ENCODE measurements at regions not wholly inside any gene's neighbourhood (a gene's known extent, or its start where the extent isn't known, plus 50 kb on each side); places are given as distances from the start of the nearest gene placed in this dataset.

GRCh38 chr14:37945959-37946358 is 261.7 kb upstream of the SSTR1 start:
- Histone ChIP-seq H3K4me2 (ENCODE audit: low read depth, low read length) (no peak overlapping the region), H3K4me1 (ENCODE audit: insufficient read depth, low read length) (no peaks in the 10 kb centered on the region), H3K9me3 (ENCODE audit: low read length) (peaks cover 50% of the 10 kb centered on the region), H3K4me3 (replicated peaks in 1 of 3; ENCODE audit: insufficient read depth in 1 of 3, low read depth in 2 of 3, low read length in 3 of 3) (no peak overlapping the region), H3K27ac (ENCODE audit: extremely low read length, insufficient read depth, low read length) (no peak overlapping the region), H2AFZ (ENCODE audit: low read length) (no peak overlapping the region), H4K20me1 (ENCODE audit: insufficient read depth, low read length) (no peaks in the 10 kb centered on the region), H3K9ac (ENCODE audit: insufficient read depth, low read depth, low read length) (no peak overlapping the region), H3K36me3 (replicated peaks in 1 of 2; ENCODE audit: control insufficient read depth in 1 of 2, insufficient read depth in 2 of 2, low read length in 2 of 2) (no peaks in the 10 kb centered on the region), H3K79me2 (ENCODE audit: insufficient read depth, low read length) (no peaks in the 10 kb centered on the region), H3K27me3 (ENCODE audit: control insufficient read depth in 1 of 2, insufficient read depth in 2 of 2, low read length in 2 of 2) (no peaks in the 10 kb centered on the region)
- ATAC-seq: peak; percentile 64
- no TSS peak for BruUV-seq (replicated peaks)
- DNase-seq (ENCODE audit: low spot score): no peak
- ChIA-PET CTCF (ENCODE audit: low intra/inter-chr PET ratio, low total read pairs) (no interaction called here), POLR2A (no interaction called here)
- 45% methylated on average over 3 of the region's 3 CpGs for WGBS (ENCODE audit: low lambda C conversion rate)
- intact Hi-C loops (cut with micrococcal nuclease; ENCODE audit: unreplicated experiment) (no loop called here), in situ Hi-C loops (cut with HindIII; ENCODE audit: extremely low pct_ligation_motif_present, low pct_unique_long_range_greater_than_20kb) (no loop called here)
- no peak for FAIRE-seq
- TF ChIP-seq ISL2 (CRISPR knock-in tag; IDR thresholded peaks at IDR 0.05) (no peak), RXRB (CRISPR knock-in tag; IDR thresholded peaks at IDR 0.05; ENCODE audit: borderline replicate concordance) (no peak), ZNF350 (CRISPR knock-in tag; IDR thresholded peaks at IDR 0.05; ENCODE audit: borderline replicate concordance, low read depth) (no peak), PAWR (CRISPR knock-in tag; IDR thresholded peaks at IDR 0.05; ENCODE audit: borderline replicate concordance) (no peak), ZNF749 (CRISPR knock-in tag; IDR thresholded peaks at IDR 0.05; ENCODE audit: borderline replicate concordance) (no peak), ZFAT (CRISPR knock-in tag; conservative IDR thresholded peaks at IDR 0.05) (no peak), ZFP1 (CRISPR knock-in tag; IDR thresholded peaks at IDR 0.05) (no peak), ZNF224 (CRISPR knock-in tag; IDR thresholded peaks at IDR 0.05) (no peak), FOXK1 (CRISPR knock-in tag; IDR thresholded peaks at IDR 0.05; ENCODE audit: borderline replicate concordance, low read depth) (no peak), ZNF780A (CRISPR knock-in tag; IDR thresholded peaks at IDR 0.05) (no peak), TGIF2 (CRISPR knock-in tag; IDR thresholded peaks at IDR 0.05) (no peak), ZNF737 (CRISPR knock-in tag; IDR thresholded peaks at IDR 0.05; ENCODE audit: borderline replicate concordance) (no peak)
- TF ChIP-seq, protein P1, sequence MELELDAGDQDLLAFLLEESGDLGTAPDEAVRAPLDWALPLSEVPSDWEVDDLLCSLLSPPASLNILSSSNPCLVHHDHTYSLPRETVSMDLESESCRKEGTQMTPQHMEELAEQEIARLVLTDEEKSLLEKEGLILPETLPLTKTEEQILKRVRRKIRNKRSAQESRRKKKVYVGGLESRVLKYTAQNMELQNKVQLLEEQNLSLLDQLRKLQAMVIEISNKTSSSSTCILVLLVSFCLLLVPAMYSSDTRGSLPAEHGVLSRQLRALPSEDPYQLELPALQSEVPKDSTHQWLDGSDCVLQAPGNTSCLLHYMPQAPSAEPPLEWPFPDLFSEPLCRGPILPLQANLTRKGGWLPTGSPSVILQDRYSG (CRISPR knock-in tag; IDR thresholded peaks at IDR 0.05): no peak
- TF ChIP-seq, protein P2, sequence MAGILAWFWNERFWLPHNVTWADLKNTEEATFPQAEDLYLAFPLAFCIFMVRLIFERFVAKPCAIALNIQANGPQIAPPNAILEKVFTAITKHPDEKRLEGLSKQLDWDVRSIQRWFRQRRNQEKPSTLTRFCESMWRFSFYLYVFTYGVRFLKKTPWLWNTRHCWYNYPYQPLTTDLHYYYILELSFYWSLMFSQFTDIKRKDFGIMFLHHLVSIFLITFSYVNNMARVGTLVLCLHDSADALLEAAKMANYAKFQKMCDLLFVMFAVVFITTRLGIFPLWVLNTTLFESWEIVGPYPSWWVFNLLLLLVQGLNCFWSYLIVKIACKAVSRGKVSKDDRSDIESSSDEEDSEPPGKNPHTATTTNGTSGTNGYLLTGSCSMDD (CRISPR knock-in tag; IDR thresholded peaks at IDR 0.05): no peak
- TF ChIP-seq, protein P3, sequence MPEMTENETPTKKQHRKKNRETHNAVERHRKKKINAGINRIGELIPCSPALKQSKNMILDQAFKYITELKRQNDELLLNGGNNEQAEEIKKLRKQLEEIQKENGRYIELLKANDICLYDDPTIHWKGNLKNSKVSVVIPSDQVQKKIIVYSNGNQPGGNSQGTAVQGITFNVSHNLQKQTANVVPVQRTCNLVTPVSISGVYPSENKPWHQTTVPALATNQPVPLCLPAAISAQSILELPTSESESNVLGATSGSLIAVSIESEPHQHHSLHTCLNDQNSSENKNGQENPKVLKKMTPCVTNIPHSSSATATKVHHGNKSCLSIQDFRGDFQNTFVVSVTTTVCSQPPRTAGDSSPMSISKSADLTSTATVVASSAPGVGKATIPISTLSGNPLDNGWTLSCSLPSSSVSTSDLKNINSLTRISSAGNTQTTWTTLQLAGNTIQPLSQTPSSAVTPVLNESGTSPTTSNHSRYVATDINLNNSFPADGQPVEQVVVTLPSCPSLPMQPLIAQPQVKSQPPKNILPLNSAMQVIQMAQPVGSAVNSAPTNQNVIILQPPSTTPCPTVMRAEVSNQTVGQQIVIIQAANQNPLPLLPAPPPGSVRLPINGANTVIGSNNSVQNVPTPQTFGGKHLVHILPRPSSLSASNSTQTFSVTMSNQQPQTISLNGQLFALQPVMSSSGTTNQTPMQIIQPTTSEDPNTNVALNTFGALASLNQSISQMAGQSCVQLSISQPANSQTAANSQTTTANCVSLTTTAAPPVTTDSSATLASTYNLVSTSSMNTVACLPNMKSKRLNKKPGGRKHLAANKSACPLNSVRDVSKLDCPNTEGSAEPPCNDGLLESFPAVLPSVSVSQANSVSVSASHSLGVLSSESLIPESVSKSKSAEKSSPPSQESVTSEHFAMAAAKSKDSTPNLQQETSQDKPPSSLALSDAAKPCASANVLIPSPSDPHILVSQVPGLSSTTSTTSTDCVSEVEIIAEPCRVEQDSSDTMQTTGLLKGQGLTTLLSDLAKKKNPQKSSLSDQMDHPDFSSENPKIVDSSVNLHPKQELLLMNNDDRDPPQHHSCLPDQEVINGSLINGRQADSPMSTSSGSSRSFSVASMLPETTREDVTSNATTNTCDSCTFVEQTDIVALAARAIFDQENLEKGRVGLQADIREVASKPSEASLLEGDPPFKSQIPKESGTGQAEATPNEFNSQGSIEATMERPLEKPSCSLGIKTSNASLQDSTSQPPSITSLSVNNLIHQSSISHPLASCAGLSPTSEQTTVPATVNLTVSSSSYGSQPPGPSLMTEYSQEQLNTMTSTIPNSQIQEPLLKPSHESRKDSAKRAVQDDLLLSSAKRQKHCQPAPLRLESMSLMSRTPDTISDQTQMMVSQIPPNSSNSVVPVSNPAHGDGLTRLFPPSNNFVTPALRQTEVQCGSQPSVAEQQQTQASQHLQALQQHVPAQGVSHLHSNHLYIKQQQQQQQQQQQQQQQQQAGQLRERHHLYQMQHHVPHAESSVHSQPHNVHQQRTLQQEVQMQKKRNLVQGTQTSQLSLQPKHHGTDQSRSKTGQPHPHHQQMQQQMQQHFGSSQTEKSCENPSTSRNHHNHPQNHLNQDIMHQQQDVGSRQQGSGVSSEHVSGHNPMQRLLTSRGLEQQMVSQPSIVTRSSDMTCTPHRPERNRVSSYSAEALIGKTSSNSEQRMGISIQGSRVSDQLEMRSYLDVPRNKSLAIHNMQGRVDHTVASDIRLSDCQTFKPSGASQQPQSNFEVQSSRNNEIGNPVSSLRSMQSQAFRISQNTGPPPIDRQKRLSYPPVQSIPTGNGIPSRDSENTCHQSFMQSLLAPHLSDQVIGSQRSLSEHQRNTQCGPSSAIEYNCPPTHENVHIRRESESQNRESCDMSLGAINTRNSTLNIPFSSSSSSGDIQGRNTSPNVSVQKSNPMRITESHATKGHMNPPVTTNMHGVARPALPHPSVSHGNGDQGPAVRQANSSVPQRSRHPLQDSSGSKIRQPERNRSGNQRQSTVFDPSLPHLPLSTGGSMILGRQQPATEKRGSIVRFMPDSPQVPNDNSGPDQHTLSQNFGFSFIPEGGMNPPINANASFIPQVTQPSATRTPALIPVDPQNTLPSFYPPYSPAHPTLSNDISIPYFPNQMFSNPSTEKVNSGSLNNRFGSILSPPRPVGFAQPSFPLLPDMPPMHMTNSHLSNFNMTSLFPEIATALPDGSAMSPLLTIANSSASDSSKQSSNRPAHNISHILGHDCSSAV (CRISPR knock-in tag; IDR thresholded peaks at IDR 0.05; ENCODE audit: borderline replicate concordance): no peak
